ENCODE measurements at regions not wholly inside any gene's neighbourhood (a gene's known extent, or its start where the extent isn't known, plus 50 kb on each side); places are given as distances from the start of the nearest gene placed in this dataset.

DNA sequence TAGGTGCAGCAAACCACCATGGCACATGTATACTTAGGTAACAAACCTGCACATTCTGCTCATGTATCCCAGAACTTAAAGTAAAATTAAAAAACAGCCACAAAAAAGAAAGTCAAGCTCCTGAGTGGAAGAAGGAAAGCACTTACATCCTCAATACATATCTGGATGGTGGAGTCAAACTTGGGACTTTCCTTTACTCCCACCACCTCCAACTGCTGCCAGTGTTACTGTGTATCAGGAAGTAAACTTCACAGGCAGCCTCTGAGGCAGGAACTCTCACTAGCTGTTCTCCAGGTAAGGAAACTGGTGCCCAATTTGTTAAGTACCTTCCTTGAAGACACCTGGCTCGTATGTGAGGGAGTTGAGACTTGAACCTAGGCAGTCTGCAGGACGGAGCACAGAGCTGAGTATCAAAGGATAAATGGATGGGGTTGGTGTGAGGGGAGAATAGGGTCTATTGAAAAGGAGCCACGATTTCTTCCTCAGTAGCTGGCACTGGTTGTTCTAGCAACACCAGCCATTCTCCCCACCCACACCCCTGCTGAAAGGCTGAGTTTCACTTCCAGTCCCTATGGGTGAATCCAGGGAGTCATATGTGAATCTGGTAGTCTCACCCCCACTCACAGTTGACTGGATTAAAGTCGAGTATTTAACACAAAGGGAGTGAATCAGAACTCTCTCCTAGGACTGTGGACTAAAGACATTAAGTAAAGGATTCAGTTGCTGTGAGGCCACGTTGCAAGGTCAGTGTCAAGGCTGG lies 50.0 kb upstream of the GPR39 start:
- no peak overlapping the region for H3K9ac ChIP-seq (ENCODE audit: low read length)
- no peak overlapping the region for H3K4me3 ChIP-seq (ENCODE audit: low read depth, low read length)
- peaks cover 4% of the 10 kb centered on the region; the same call in 1 of the 2 replicates for H3K4me1 ChIP-seq (ENCODE audit: control insufficient read depth, insufficient read depth, low read length)
- no peaks in the 10 kb centered on the region for H3K36me3 ChIP-seq (ENCODE audit: control insufficient read depth, insufficient read depth, low read length)
- H3K27ac ChIP-seq (ENCODE audit: low read depth, low read length): no peak overlapping the region
- H3K9me3 ChIP-seq (ENCODE audit: control insufficient read depth, insufficient read depth, low read depth, low read length): 0 out of 2 replicates have a peak, but pooled peaks cover 4% of the 10 kb centered on the region
- H3K27me3 ChIP-seq (ENCODE audit: control insufficient read depth, insufficient read depth, low read length): no peaks in the 10 kb centered on the region

Data from HUES6 (cell line).